ENCODE measurements at regions not wholly inside any gene's neighbourhood (a gene's known extent, or its start where the extent isn't known, plus 50 kb on each side); places are given as distances from the start of the nearest gene placed in this dataset.

GRCh38 chr16:66277311-66278070, 89.0 kb upstream of the CDH5 start:
- no peak for TF ChIP-seq POLR2A (IDR thresholded peaks at IDR 0.05; ENCODE audit: borderline replicate concordance, extremely low read depth, insufficient read depth, insufficient read length)
- TF ChIP-seq CTCF (IDR thresholded peaks at IDR 0.05 in 2 of 3, conservative IDR thresholded peaks at IDR 0.05 in 1 of 3; ENCODE audit: borderline replicate concordance in 1 of 3, insufficient read depth in 1 of 3, low read depth in 2 of 3, low read length in 2 of 3) = no peak
- no peak for TF ChIP-seq CEBPB (IDR thresholded peaks at IDR 0.05; ENCODE audit: low read depth)
- TF ChIP-seq EZH2 (IDR thresholded peaks at IDR 0.05) = no peak
- TF ChIP-seq SP1 (IDR thresholded peaks at IDR 0.05; ENCODE audit: low read depth) = no peak
- TF ChIP-seq, protein P1, sequence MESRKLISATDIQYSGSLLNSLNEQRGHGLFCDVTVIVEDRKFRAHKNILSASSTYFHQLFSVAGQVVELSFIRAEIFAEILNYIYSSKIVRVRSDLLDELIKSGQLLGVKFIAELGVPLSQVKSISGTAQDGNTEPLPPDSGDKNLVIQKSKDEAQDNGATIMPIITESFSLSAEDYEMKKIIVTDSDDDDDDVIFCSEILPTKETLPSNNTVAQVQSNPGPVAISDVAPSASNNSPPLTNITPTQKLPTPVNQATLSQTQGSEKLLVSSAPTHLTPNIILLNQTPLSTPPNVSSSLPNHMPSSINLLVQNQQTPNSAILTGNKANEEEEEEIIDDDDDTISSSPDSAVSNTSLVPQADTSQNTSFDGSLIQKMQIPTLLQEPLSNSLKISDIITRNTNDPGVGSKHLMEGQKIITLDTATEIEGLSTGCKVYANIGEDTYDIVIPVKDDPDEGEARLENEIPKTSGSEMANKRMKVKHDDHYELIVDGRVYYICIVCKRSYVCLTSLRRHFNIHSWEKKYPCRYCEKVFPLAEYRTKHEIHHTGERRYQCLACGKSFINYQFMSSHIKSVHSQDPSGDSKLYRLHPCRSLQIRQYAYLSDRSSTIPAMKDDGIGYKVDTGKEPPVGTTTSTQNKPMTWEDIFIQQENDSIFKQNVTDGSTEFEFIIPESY (IDR thresholded peaks at IDR 0.05; ENCODE audit: extremely low read depth, insufficient replicate concordance, low read length) = no peak
